Activated naive CD4-positive, alpha-beta T cell treated with anti-CD3 and anti-CD28 coated beads, Interleukin-2, amount 50 U/mL, for 72 hours (primary cell): ENCODE measurements at regions not wholly inside any gene's neighbourhood (a gene's known extent, or its start where the extent isn't known, plus 50 kb on each side); places are given as distances from the start of the nearest gene placed in this dataset.

ENCODE experiments used
- ATAC-seq, 2 donors: fragments of 150-1000 bp; cut with Tn5 transposase; 2 replicates each; pipeline ENCODE4 v1.10.0; 2021; ENCODE audit warnings: mild to moderate bottlenecking in 2 of 2, moderate library complexity in 2 of 2
- DNase-seq, 2 donors: peaks; one replicate each; pipeline ENCODE4 v3.0.0; 2021 to 2022; ENCODE audit warnings: low spot score in 2 of 2
- H3K27ac Mint-ChIP-seq, 2 donors: one replicate each; pipeline ENCODE4 v1.8.0; 2022; ENCODE audit warnings: mild to moderate bottlenecking in 2 of 2, mixed read lengths in 2 of 2
- H3K36me3 Mint-ChIP-seq, 2 donors: one replicate each; pipeline ENCODE4 v1.8.0; 2022; ENCODE audit warnings: mixed read lengths in 2 of 2
- H3K9me3 Mint-ChIP-seq, 2 donors: one replicate each; pipeline ENCODE4 v1.8.0; 2022; ENCODE audit warnings: mixed read lengths in 2 of 2

- Mint-ChIP-seq H3K27ac (no peak overlapping the region), H3K36me3 (no peaks in the 10 kb centered on the region), H3K9me3 (peaks cover 0 to 10% of the 10 kb centered on the region in 2 donors)
- no peak for DNase-seq
- ATAC-seq = no peak
Observed at GRCh38 chr18:66111018-66111417, 360.2 kb downstream of the CDH7 start.

- no peak overlapping the region for H3K27ac Mint-ChIP-seq
- ATAC-seq (no peak), DNase-seq (no peak)
- H3K36me3 Mint-ChIP-seq = no peaks in the 10 kb centered on the region
- H3K9me3 Mint-ChIP-seq = peaks cover 0 to 10% of the 10 kb centered on the region in 2 donors
Observed at GRCh38 chr18:66110607-66111006, 359.8 kb downstream of the CDH7 start.

- no peak overlapping the region for H3K27ac Mint-ChIP-seq
- no peaks in the 10 kb centered on the region for H3K36me3 Mint-ChIP-seq
- ATAC-seq = no peak
- peaks cover 0 to 10% of the 10 kb centered on the region in 2 donors for H3K9me3 Mint-ChIP-seq
- no peak for DNase-seq
Observed at GRCh38 chr18:66109981-66110380, 359.2 kb downstream of the CDH7 start.

GRCh38 chr18:66107546-66107945, 356.7 kb downstream of the CDH7 start:
- ATAC-seq (no peak), DNase-seq (no peak)
- Mint-ChIP-seq H3K36me3 (no peaks in the 10 kb centered on the region), H3K9me3 (peaks cover 0 to 10% of the 10 kb centered on the region in 2 donors), H3K27ac (no peak overlapping the region)

GRCh38 chr18:66105016-66105415, 354.2 kb downstream of the CDH7 start:
- Mint-ChIP-seq H3K9me3 (peaks cover 0 to 2% of the 10 kb centered on the region in 2 donors), H3K36me3 (no peaks in the 10 kb centered on the region), H3K27ac (no peak overlapping the region)
- ATAC-seq (no peak), DNase-seq (no peak)

GRCh38 chr18:66103550-66103949, 352.7 kb downstream of the CDH7 start:
- Mint-ChIP-seq H3K9me3 (no peaks in the 10 kb centered on the region), H3K36me3 (no peaks in the 10 kb centered on the region), H3K27ac (no peak overlapping the region)
- DNase-seq (no peak), ATAC-seq (no peak)

- Mint-ChIP-seq H3K27ac (no peak overlapping the region), H3K9me3 (peaks cover 10 to 14% of the 10 kb centered on the region in 2 donors), H3K36me3 (no peaks in the 10 kb centered on the region)
- ATAC-seq (no peak), DNase-seq (no peak)
Observed at GRCh38 chr18:66083078-66083477, 332.3 kb downstream of the CDH7 start.

GRCh38 chr18:66078925-66079800, 328.4 kb downstream of the CDH7 start:
- H3K36me3 Mint-ChIP-seq = no peaks in the 10 kb centered on the region
- no peak overlapping the region for H3K27ac Mint-ChIP-seq
- no peak for DNase-seq
- peaks cover 17 to 20% of the 10 kb centered on the region in 2 donors for H3K9me3 Mint-ChIP-seq
- no peak for ATAC-seq

GRCh38 chr18:66077066-66077465, 326.3 kb downstream of the CDH7 start:
- no peaks in the 10 kb centered on the region for H3K36me3 Mint-ChIP-seq
- no peak overlapping the region for H3K27ac Mint-ChIP-seq
- no peak for ATAC-seq
- peaks cover 27 to 28% of the 10 kb centered on the region in 2 donors for H3K9me3 Mint-ChIP-seq
- DNase-seq = no peak

GRCh38 chr18:66066191-66066590, 315.4 kb downstream of the CDH7 start:
- Mint-ChIP-seq H3K9me3 (peaks cover 5 to 19% of the 10 kb centered on the region in 2 donors), H3K36me3 (no peaks in the 10 kb centered on the region), H3K27ac (no peak overlapping the region)
- DNase-seq (no peak), ATAC-seq (no peak)

- DNase-seq (no peak), ATAC-seq (no peak)
- Mint-ChIP-seq H3K27ac (peak overlapping the region in 1 of 2 donors; percentile 30), H3K36me3 (no peaks in the 10 kb centered on the region), H3K9me3 (peaks cover 11 to 20% of the 10 kb centered on the region in 2 donors)
Observed at GRCh38 chr18:66048406-66048805, 297.6 kb downstream of the CDH7 start.

GRCh38 chr18:66046032-66046602, 295.3 kb downstream of the CDH7 start:
- ATAC-seq = no peak
- DNase-seq = no peak
- Mint-ChIP-seq H3K36me3 (no peaks in the 10 kb centered on the region), H3K27ac (no peak overlapping the region), H3K9me3 (peaks cover 15 to 19% of the 10 kb centered on the region in 2 donors)

- ATAC-seq (no peak), DNase-seq (no peak)
- no peaks in the 10 kb centered on the region for H3K36me3 Mint-ChIP-seq
- H3K27ac Mint-ChIP-seq = no peak overlapping the region
- peaks cover 11 to 13% of the 10 kb centered on the region in 2 donors for H3K9me3 Mint-ChIP-seq
Observed at GRCh38 chr18:66043009-66043408, 292.2 kb downstream of the CDH7 start.

GRCh38 chr18:66013969-66014368, 263.2 kb downstream of the CDH7 start:
- Mint-ChIP-seq H3K9me3 (peaks cover 14 to 15% of the 10 kb centered on the region in 2 donors), H3K27ac (no peak overlapping the region), H3K36me3 (no peaks in the 10 kb centered on the region)
- no peak for DNase-seq
- no peak for ATAC-seq

- H3K36me3 Mint-ChIP-seq = no peaks in the 10 kb centered on the region
- ATAC-seq (no peak), DNase-seq (no peak)
- no peak overlapping the region for H3K27ac Mint-ChIP-seq
- H3K9me3 Mint-ChIP-seq = peaks cover 16 to 21% of the 10 kb centered on the region in 2 donors
Observed at GRCh38 chr18:66011916-66012315, 261.1 kb downstream of the CDH7 start.

- peaks cover 0 to 6% of the 10 kb centered on the region in 2 donors for H3K36me3 Mint-ChIP-seq
- no peak overlapping the region for H3K27ac Mint-ChIP-seq
- ATAC-seq (no peak), DNase-seq (no peak)
- H3K9me3 Mint-ChIP-seq = peaks cover 20 to 27% of the 10 kb centered on the region in 2 donors
Observed at GRCh38 chr18:66005831-66006588, 255.2 kb downstream of the CDH7 start.
